WTC11 (cell line): ENCODE measurements at regions not wholly inside any gene's neighbourhood (a gene's known extent, or its start where the extent isn't known, plus 50 kb on each side); places are given as distances from the start of the nearest gene placed in this dataset.

Experiments
- ATAC-seq: fragments of 200-7000 bp; cut with Tn5 transposase; 2 replicates; pipeline ENCODE4 v1.10.0; 2021; ENCODE audit warnings: mild to moderate bottlenecking, moderate library complexity
- CTCF ChIA-PET: fragments of 300-600 bp; sonication (Branson Sonifier 250); formaldehyde crosslinking; loops from one replicate; lab custom pipeline; 2021; ENCODE audit warnings: antibody characterized with exemption; lab: Charles Lee
- POLR2A ChIA-PET: fragments of 350-600 bp; sonication (Branson Sonifier 250); formaldehyde crosslinking; loops from one replicate; lab custom pipeline; 2021; ENCODE audit warnings: antibody characterized with exemption; lab: Charles Lee
- DNase-seq: peaks from one replicate; pipeline ENCODE4 v3.0.0; 2021; ENCODE audit warnings: low spot score
- H3K27ac Mint-ChIP-seq: 2 replicates; pipeline ENCODE4 v1.8.0; 2021; ENCODE audit warnings: mixed read lengths
- H3K27me3 Mint-ChIP-seq: 2 replicates; pipeline ENCODE4 v1.8.0; 2021; ENCODE audit warnings: low read depth, mild to moderate bottlenecking, moderate library complexity, mixed read lengths
- H3K36me3 Mint-ChIP-seq: 2 replicates; pipeline ENCODE4 v1.8.0; 2021; ENCODE audit warnings: mixed read lengths
- H3K4me1 Mint-ChIP-seq: 2 replicates; pipeline ENCODE4 v1.8.0; 2022; ENCODE audit warnings: mixed read lengths
- H3K4me3 Mint-ChIP-seq: 2 replicates; pipeline ENCODE4 v1.8.0; 2021; ENCODE audit warnings: mild to moderate bottlenecking, moderate library complexity, mixed read lengths
- H3K9me3 Mint-ChIP-seq: 2 replicates; pipeline ENCODE4 v1.8.0; 2021; ENCODE audit warnings: mixed read lengths
- ATF1 ChIP-seq: sonication (generic); formaldehyde crosslinking; IDR thresholded peaks from 2 replicates; pipeline ENCODE4 v1.8.1; 2023; ENCODE audit warnings: mild to moderate bottlenecking, moderate library complexity, missing genetic modification reagents
- GABPB1 ChIP-seq: sonication (generic); formaldehyde crosslinking; IDR thresholded peaks from 2 replicates; pipeline ENCODE4 v1.8.1; 2023; ENCODE audit warnings: mild to moderate bottlenecking, missing genetic modification reagents
- GRHL2 ChIP-seq: fragments of 250-450 bp; sonication (Bioruptor Pico); IDR thresholded peaks from 2 replicates; pipeline ENCODE4 v1.8.0; 2022; ENCODE audit warnings: mild to moderate bottlenecking, moderate library complexity; ENCODE audit not compliant: insufficient replicate concordance, severe bottlenecking
- MYBL2 ChIP-seq: sonication (generic); formaldehyde crosslinking; IDR thresholded peaks from 2 replicates; pipeline ENCODE4 v1.8.1; 2023; ENCODE audit warnings: mild to moderate bottlenecking, moderate library complexity, missing genetic modification reagents
- NFATC4 ChIP-seq: fragments of 250-450 bp; sonication (Bioruptor Pico); IDR thresholded peaks from 2 replicates; pipeline ENCODE4 v1.9.0; 2021; ENCODE audit warnings: mild to moderate bottlenecking
- NFE2L1 ChIP-seq: sonication (generic); formaldehyde crosslinking; IDR thresholded peaks from 2 replicates; pipeline ENCODE4 v1.8.1; 2023; ENCODE audit warnings: missing genetic modification reagents
- NFYB ChIP-seq: sonication (generic); formaldehyde crosslinking; conservative IDR thresholded peaks from 2 replicates; pipeline ENCODE4 v1.8.0; 2022; ENCODE audit warnings: low read depth, missing genetic modification reagents
- NR1H2 ChIP-seq: sonication (generic); formaldehyde crosslinking; IDR thresholded peaks from 2 replicates; pipeline ENCODE4 v1.9.0; 2021; ENCODE audit warnings: mild to moderate bottlenecking, moderate library complexity, missing genetic modification reagents
- NR3C1 ChIP-seq: sonication (generic); formaldehyde crosslinking; conservative IDR thresholded peaks from 2 replicates; pipeline ENCODE4 v1.8.1; 2023; ENCODE audit warnings: low read depth, mild to moderate bottlenecking, missing genetic modification reagents
- OVOL2 ChIP-seq: fragments of 250-450 bp; sonication (Bioruptor Pico); IDR thresholded peaks from 2 replicates; pipeline ENCODE4 v1.9.0; 2021; ENCODE audit warnings: mild to moderate bottlenecking, borderline replicate concordance
- PRRX2 ChIP-seq: fragments of 250-450 bp; sonication (Bioruptor Pico); IDR thresholded peaks from 2 replicates; pipeline ENCODE4 v1.8.0; 2021; ENCODE audit warnings: mild to moderate bottlenecking
- TP53 ChIP-seq: sonication (generic); formaldehyde crosslinking; IDR thresholded peaks from 2 replicates; pipeline ENCODE4 v1.8.1; 2023; ENCODE audit warnings: mild to moderate bottlenecking, missing genetic modification reagents
- ZNF263 ChIP-seq: sonication (generic); formaldehyde crosslinking; IDR thresholded peaks from 2 replicates; pipeline ENCODE4 v1.8.1; 2022; ENCODE audit warnings: low read depth, mild to moderate bottlenecking, moderate library complexity, missing genetic modification reagents
- ZNF396 ChIP-seq: fragments of 250-450 bp; sonication (Bioruptor Pico); IDR thresholded peaks from 2 replicates; pipeline ENCODE4 v1.8.0; 2021; ENCODE audit warnings: mild to moderate bottlenecking, moderate library complexity, borderline replicate concordance
- ZNF671 ChIP-seq: fragments of 250-450 bp; sonication (Bioruptor Pico); IDR thresholded peaks from 2 replicates; pipeline ENCODE4 v1.8.0; 2021; ENCODE audit warnings: mild to moderate bottlenecking
- TF ChIP-seq, protein P1 (sequence below): sonication (generic); formaldehyde crosslinking; IDR thresholded peaks from 2 replicates; pipeline ENCODE4 v1.8.1; 2022; ENCODE audit warnings: low read depth, mild to moderate bottlenecking, moderate library complexity, missing genetic modification reagents, borderline replicate concordance
- TF ChIP-seq, protein P2 (sequence below): sonication (generic); formaldehyde crosslinking; IDR thresholded peaks from 2 replicates; pipeline ENCODE4 v1.8.0; 2022; ENCODE audit warnings: mild to moderate bottlenecking, missing genetic modification reagents
- TF ChIP-seq, protein P3 (sequence below): fragments of 250-450 bp; sonication (Bioruptor Pico); IDR thresholded peaks from 2 replicates; pipeline ENCODE4 v1.9.0; 2021; ENCODE audit warnings: mild to moderate bottlenecking
- TF ChIP-seq, protein P4 (sequence below): sonication (generic); formaldehyde crosslinking; IDR thresholded peaks from 2 replicates; pipeline ENCODE4 v1.8.1; 2022; ENCODE audit warnings: missing genetic modification reagents, borderline replicate concordance
- TF ChIP-seq, protein P5 (sequence below): fragments of 250-450 bp; sonication (Bioruptor Pico); IDR thresholded peaks from 2 replicates; pipeline ENCODE4 v1.8.0; 2021; ENCODE audit warnings: mild to moderate bottlenecking
- TF ChIP-seq, protein P6 (sequence below): sonication (generic); formaldehyde crosslinking; IDR thresholded peaks from 2 replicates; pipeline ENCODE4 v1.8.1; 2023; ENCODE audit warnings: mild to moderate bottlenecking, missing genetic modification reagents, moderate library complexity
- TF ChIP-seq, protein P7 (sequence below): sonication (generic); formaldehyde crosslinking; conservative IDR thresholded peaks from 2 replicates; pipeline ENCODE4 v1.8.1; 2023; ENCODE audit warnings: mild to moderate bottlenecking, low read depth, missing genetic modification reagents, moderate library complexity
- TF ChIP-seq, protein P8 (sequence below): sonication (generic); formaldehyde crosslinking; IDR thresholded peaks from 2 replicates; pipeline ENCODE4 v1.8.1; 2022; ENCODE audit warnings: mild to moderate bottlenecking, moderate library complexity, missing genetic modification reagents
- TF ChIP-seq, protein P9 (sequence below): sonication (generic); formaldehyde crosslinking; conservative IDR thresholded peaks from 2 replicates; pipeline ENCODE4 v1.8.1; 2022; ENCODE audit warnings: mild to moderate bottlenecking, missing genetic modification reagents

DNA sequence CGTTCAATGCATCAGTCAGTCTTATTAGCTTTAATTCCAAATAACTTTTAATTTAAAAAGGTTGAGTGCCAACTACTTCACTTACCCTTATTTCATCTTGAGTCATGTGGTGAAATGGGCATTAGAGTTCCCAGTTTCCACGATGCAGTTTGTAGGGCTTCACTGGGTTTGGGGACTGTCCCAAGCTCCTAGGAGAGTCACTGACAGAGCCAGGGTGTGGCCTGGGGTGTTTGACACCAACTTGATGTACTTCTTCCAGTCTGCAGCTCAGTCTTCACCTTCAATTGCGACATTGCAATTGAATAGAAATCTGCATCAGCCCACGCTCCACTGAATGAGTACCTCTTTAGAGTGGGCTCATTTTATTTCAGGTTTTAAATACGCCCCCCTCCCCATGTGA, 165.3 kb downstream of the ARL4C start:
- Mint-ChIP-seq H3K4me1 (peaks cover 8% of the 10 kb centered on the region), H3K9me3 (no peaks in the 10 kb centered on the region), H3K27ac (no peak overlapping the region), H3K27me3 (no peaks in the 10 kb centered on the region), H3K4me3 (no peak overlapping the region), H3K36me3 (no peaks in the 10 kb centered on the region)
- ChIA-PET CTCF (no interaction called here), POLR2A (no interaction called here)
- DNase-seq (no peak), ATAC-seq (no peak)
- no peak for TF ChIP-seq NR1H2
- TF ChIP-seq, protein P1, sequence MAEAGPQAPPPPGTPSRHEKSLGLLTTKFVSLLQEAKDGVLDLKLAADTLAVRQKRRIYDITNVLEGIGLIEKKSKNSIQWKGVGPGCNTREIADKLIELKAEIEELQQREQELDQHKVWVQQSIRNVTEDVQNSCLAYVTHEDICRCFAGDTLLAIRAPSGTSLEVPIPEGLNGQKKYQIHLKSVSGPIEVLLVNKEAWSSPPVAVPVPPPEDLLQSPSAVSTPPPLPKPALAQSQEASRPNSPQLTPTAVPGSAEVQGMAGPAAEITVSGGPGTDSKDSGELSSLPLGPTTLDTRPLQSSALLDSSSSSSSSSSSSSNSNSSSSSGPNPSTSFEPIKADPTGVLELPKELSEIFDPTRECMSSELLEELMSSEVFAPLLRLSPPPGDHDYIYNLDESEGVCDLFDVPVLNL (CRISPR knock-in tag), result no peak
- TF ChIP-seq, protein P2, sequence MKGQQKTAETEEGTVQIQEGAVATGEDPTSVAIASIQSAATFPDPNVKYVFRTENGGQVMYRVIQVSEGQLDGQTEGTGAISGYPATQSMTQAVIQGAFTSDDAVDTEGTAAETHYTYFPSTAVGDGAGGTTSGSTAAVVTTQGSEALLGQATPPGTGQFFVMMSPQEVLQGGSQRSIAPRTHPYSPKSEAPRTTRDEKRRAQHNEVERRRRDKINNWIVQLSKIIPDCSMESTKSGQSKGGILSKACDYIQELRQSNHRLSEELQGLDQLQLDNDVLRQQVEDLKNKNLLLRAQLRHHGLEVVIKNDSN (CRISPR knock-in tag), result no peak
- TF ChIP-seq TP53, result no peak
- TF ChIP-seq, protein P3, sequence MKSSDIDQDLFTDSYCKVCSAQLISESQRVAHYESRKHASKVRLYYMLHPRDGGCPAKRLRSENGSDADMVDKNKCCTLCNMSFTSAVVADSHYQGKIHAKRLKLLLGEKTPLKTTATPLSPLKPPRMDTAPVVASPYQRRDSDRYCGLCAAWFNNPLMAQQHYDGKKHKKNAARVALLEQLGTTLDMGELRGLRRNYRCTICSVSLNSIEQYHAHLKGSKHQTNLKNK (CRISPR knock-in tag), result no peak
- TF ChIP-seq GABPB1 (CRISPR knock-in tag), result no peak
- TF ChIP-seq ZNF263, result no peak
- TF ChIP-seq GRHL2 (CRISPR knock-in tag), result no peak
- TF ChIP-seq, protein P4, sequence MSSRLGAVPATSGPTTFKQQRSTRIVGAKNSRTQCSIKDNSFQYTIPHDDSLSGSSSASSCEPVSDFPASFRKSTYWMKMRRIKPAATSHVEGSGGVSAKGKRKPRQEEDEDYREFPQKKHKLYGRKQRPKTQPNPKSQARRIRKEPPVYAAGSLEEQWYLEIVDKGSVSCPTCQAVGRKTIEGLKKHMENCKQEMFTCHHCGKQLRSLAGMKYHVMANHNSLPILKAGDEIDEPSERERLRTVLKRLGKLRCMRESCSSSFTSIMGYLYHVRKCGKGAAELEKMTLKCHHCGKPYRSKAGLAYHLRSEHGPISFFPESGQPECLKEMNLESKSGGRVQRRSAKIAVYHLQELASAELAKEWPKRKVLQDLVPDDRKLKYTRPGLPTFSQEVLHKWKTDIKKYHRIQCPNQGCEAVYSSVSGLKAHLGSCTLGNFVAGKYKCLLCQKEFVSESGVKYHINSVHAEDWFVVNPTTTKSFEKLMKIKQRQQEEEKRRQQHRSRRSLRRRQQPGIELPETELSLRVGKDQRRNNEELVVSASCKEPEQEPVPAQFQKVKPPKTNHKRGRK (CRISPR knock-in tag), result no peak
- TF ChIP-seq, protein P5, sequence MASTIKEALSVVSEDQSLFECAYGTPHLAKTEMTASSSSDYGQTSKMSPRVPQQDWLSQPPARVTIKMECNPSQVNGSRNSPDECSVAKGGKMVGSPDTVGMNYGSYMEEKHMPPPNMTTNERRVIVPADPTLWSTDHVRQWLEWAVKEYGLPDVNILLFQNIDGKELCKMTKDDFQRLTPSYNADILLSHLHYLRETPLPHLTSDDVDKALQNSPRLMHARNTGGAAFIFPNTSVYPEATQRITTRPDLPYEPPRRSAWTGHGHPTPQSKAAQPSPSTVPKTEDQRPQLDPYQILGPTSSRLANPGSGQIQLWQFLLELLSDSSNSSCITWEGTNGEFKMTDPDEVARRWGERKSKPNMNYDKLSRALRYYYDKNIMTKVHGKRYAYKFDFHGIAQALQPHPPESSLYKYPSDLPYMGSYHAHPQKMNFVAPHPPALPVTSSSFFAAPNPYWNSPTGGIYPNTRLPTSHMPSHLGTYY, result no peak
- no peak for TF ChIP-seq ATF1 (CRISPR knock-in tag)

DNA sequence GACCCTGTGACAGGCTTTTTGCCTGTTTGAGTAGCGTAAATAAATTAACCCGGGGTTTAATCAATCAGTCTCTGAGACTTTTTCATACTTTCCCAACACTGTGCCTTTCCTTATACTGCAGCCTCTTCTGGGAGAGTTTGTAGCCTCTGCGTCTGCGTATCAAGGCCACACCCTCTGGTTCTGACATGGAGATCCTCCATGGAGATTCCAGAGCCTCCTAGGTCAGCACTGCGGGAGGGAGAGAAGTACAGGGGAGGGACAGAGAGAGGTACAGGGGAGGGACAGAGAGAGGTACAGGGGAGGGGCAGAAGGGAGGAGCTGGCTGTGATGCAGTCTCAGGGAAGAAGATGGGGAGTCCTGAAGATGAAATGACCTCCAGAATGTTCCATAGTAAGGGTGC, 166.0 kb downstream of the ARL4C start:
- peak; percentile 57 for ATAC-seq
- Mint-ChIP-seq H3K27ac (no peak overlapping the region), H3K27me3 (no peaks in the 10 kb centered on the region), H3K4me1 (peaks cover 8% of the 10 kb centered on the region), H3K36me3 (no peaks in the 10 kb centered on the region), H3K9me3 (no peaks in the 10 kb centered on the region), H3K4me3 (no peak overlapping the region)
- ChIA-PET CTCF (no interaction called here), POLR2A (no interaction called here)
- DNase-seq, result no peak
- TF ChIP-seq OVOL2 (CRISPR knock-in tag), result no peak
- TF ChIP-seq, protein P6, sequence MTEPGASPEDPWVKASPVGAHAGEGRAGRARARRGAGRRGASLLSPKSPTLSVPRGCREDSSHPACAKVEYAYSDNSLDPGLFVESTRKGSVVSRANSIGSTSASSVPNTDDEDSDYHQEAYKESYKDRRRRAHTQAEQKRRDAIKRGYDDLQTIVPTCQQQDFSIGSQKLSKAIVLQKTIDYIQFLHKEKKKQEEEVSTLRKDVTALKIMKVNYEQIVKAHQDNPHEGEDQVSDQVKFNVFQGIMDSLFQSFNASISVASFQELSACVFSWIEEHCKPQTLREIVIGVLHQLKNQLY (CRISPR knock-in tag), result no peak
- no peak for TF ChIP-seq GRHL2 (CRISPR knock-in tag)
- TF ChIP-seq, protein P7, sequence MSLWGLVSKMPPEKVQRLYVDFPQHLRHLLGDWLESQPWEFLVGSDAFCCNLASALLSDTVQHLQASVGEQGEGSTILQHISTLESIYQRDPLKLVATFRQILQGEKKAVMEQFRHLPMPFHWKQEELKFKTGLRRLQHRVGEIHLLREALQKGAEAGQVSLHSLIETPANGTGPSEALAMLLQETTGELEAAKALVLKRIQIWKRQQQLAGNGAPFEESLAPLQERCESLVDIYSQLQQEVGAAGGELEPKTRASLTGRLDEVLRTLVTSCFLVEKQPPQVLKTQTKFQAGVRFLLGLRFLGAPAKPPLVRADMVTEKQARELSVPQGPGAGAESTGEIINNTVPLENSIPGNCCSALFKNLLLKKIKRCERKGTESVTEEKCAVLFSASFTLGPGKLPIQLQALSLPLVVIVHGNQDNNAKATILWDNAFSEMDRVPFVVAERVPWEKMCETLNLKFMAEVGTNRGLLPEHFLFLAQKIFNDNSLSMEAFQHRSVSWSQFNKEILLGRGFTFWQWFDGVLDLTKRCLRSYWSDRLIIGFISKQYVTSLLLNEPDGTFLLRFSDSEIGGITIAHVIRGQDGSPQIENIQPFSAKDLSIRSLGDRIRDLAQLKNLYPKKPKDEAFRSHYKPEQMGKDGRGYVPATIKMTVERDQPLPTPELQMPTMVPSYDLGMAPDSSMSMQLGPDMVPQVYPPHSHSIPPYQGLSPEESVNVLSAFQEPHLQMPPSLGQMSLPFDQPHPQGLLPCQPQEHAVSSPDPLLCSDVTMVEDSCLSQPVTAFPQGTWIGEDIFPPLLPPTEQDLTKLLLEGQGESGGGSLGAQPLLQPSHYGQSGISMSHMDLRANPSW (CRISPR knock-in tag), result no peak
- TF ChIP-seq ZNF396 (CRISPR knock-in tag), result no peak
- no peak for TF ChIP-seq NFATC4 (CRISPR knock-in tag)
- TF ChIP-seq PRRX2 (CRISPR knock-in tag), result no peak
- no peak for TF ChIP-seq MYBL2
- TF ChIP-seq NFE2L1 (CRISPR knock-in tag), result no peak
- TF ChIP-seq NR3C1, result no peak
- TF ChIP-seq, protein P8, sequence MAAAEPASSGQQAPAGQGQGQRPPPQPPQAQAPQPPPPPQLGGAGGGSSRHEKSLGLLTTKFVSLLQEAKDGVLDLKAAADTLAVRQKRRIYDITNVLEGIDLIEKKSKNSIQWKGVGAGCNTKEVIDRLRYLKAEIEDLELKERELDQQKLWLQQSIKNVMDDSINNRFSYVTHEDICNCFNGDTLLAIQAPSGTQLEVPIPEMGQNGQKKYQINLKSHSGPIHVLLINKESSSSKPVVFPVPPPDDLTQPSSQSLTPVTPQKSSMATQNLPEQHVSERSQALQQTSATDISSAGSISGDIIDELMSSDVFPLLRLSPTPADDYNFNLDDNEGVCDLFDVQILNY, result no peak
- no peak for TF ChIP-seq ZNF671 (CRISPR knock-in tag)
- TF ChIP-seq, protein P9, sequence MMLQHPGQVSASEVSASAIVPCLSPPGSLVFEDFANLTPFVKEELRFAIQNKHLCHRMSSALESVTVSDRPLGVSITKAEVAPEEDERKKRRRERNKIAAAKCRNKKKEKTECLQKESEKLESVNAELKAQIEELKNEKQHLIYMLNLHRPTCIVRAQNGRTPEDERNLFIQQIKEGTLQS (CRISPR knock-in tag), result no peak
- TF ChIP-seq, protein P1 (CRISPR knock-in tag), result no peak
- TF ChIP-seq NFYB, result no peak
